Liver (tissue), 8 donors: ENCODE measurements at regions not wholly inside any gene's neighbourhood (a gene's known extent, or its start where the extent isn't known, plus 50 kb on each side); places are given as distances from the start of the nearest gene placed in this dataset.

ENCODE experiments used
- DNase-seq: peaks from one replicate; pipeline ENCODE4 v3.0.0-alpha.2; 2017; ENCODE audit warnings: low spot score
- H3K27ac ChIP-seq, 2 donors: one replicate each; pipeline ENCODE4 v1.7.0; 2013; ENCODE audit warnings: inconsistent platforms in 2 of 2, low read length in 2 of 2, control low read depth in 1 of 2, low read depth in 1 of 2, mild to moderate bottlenecking in 1 of 2
- H3K27me3 ChIP-seq, 4 donors: one replicate each; pipeline versions ENCODE4 v1.6.1 to v1.7.0; 2013; ENCODE audit warnings: low read length in 3 of 4, inconsistent platforms in 1 of 4, mild to moderate bottlenecking in 1 of 4, moderate library complexity in 1 of 4; ENCODE audit not compliant: control insufficient read depth in 4 of 4, insufficient read depth in 4 of 4
- H3K36me3 ChIP-seq, 4 donors: one replicate each; pipeline versions ENCODE4 v1.6.1 to v1.7.0; 2013; ENCODE audit warnings: low read length in 3 of 4, mild to moderate bottlenecking in 3 of 4, low read depth in 1 of 4, moderate library complexity in 1 of 4; ENCODE audit not compliant: control insufficient read depth in 4 of 4, insufficient read depth in 3 of 4
- H3K4me1 ChIP-seq, 4 donors: one replicate each; pipeline versions ENCODE4 v1.6.1 to v1.7.0; 2013; ENCODE audit warnings: low read length in 3 of 4, mild to moderate bottlenecking in 3 of 4, moderate library complexity in 1 of 4; ENCODE audit not compliant: control insufficient read depth in 4 of 4, insufficient read depth in 4 of 4
- H3K4me3 ChIP-seq, 3 donors: one replicate each; pipeline versions ENCODE4 v1.6.1 to v1.7.0; 2013; ENCODE audit warnings: low read length in 3 of 3, control low read depth in 1 of 3, low read depth in 1 of 3, mild to moderate bottlenecking in 1 of 3
- H3K9ac ChIP-seq, 2 donors: one replicate each; pipeline ENCODE4 v1.7.0; 2013; ENCODE audit warnings: low read length in 2 of 2, mild to moderate bottlenecking in 2 of 2, moderate library complexity in 2 of 2, control low read depth in 1 of 2, low read depth in 1 of 2
- H3K9me3 ChIP-seq, 4 donors: one replicate each; pipeline versions ENCODE4 v1.6.1 to v1.7.0; 2013; ENCODE audit warnings: low read length in 3 of 4; ENCODE audit not compliant: control insufficient read depth in 4 of 4
- ATF3 ChIP-seq: IDR thresholded peaks from 2 replicates; pipeline ENCODE4 v1.6.1; 2016; ENCODE audit warnings: antibody characterized with exemption
- EGR1 ChIP-seq, 2 donors: IDR thresholded peaks; 2 replicates each; pipeline ENCODE4 v1.6.1; 2016 to 2018; ENCODE audit warnings: antibody characterized with exemption in 2 of 2, low read depth in 2 of 2
- FOXA1 ChIP-seq: IDR thresholded peaks from 2 replicates; pipeline ENCODE4 v1.6.1; 2016; ENCODE audit warnings: antibody characterized with exemption
- FOXA2 ChIP-seq: IDR thresholded peaks from 2 replicates; pipeline ENCODE4 v1.6.1; 2016; ENCODE audit warnings: antibody characterized with exemption
- GABPA ChIP-seq, 2 donors: IDR thresholded peaks in 1 of 2; conservative IDR thresholded peaks in 1 of 2; 2 replicates each; pipeline ENCODE4 v1.6.1; 2016; ENCODE audit warnings: antibody characterized with exemption in 2 of 2, mild to moderate bottlenecking in 1 of 2, moderate library complexity in 1 of 2
- HNF4A ChIP-seq, 2 donors: conservative IDR thresholded peaks; 2 replicates each; pipeline ENCODE4 v1.6.1; 2016; ENCODE audit warnings: antibody characterized with exemption in 2 of 2, mild to moderate bottlenecking in 2 of 2
- HNF4G ChIP-seq: IDR thresholded peaks from 2 replicates; pipeline ENCODE4 v1.6.1; 2016; ENCODE audit warnings: antibody characterized with exemption
- JUND ChIP-seq, 2 donors: IDR thresholded peaks; 2 replicates each; pipeline ENCODE4 v1.6.1; 2016; ENCODE audit warnings: antibody characterized with exemption in 2 of 2
- MAX ChIP-seq: IDR thresholded peaks from 2 replicates; pipeline ENCODE4 v1.6.1; 2016; ENCODE audit warnings: antibody characterized with exemption
- NR2F2 ChIP-seq: IDR thresholded peaks from 2 replicates; pipeline ENCODE4 v1.6.1; 2016; ENCODE audit warnings: antibody characterized with exemption
- RAD21 ChIP-seq, 2 donors: IDR thresholded peaks; 2 replicates each; pipeline ENCODE4 v1.6.1; 2016; ENCODE audit warnings: antibody characterized with exemption in 2 of 2, mild to moderate bottlenecking in 2 of 2
- REST ChIP-seq: IDR thresholded peaks from 2 replicates; pipeline ENCODE4 v1.6.1; 2016; ENCODE audit warnings: antibody characterized with exemption, mild to moderate bottlenecking
- RXRA ChIP-seq, 2 donors: IDR thresholded peaks; 2 replicates each; pipeline ENCODE4 v1.6.1; 2017 to 2018; ENCODE audit warnings: antibody characterized with exemption in 2 of 2, mild to moderate bottlenecking in 1 of 2
- SP1 ChIP-seq: IDR thresholded peaks from 2 replicates; pipeline ENCODE4 v1.6.1; 2018; ENCODE audit warnings: antibody characterized with exemption, mild to moderate bottlenecking
- TAF1 ChIP-seq: conservative IDR thresholded peaks from 2 replicates; pipeline ENCODE4 v1.6.1; 2016; ENCODE audit warnings: antibody characterized with exemption, mild to moderate bottlenecking
- YY1 ChIP-seq: IDR thresholded peaks from 2 replicates; pipeline ENCODE4 v1.6.1; 2016; ENCODE audit warnings: antibody characterized with exemption, mild to moderate bottlenecking
- ZBTB33 ChIP-seq: IDR thresholded peaks from 2 replicates; pipeline ENCODE4 v1.6.1; 2016; ENCODE audit warnings: antibody characterized with exemption
- WGBS: extraction: QIAGEN DNeasy Blood & Tissue Kit; methylation state at CpG from one replicate; pipeline ENCODE4 v1.1.7; 2013; 5-methylcytosine and 5-hydroxymethylcytosine counted together
- TF ChIP-seq, protein P1 (sequence below): fragments of 150-350 bp; IDR thresholded peaks from 2 replicates; pipeline ENCODE4 v1.5.1; 2017; ENCODE audit warnings: improper control_type of control experiment, low read depth, low read length; ENCODE audit not compliant: missing input control
- donor health status: healthy.
- donor health status: healthy.
- donor health status: healthy.
- donor health status: healthy.
- donor health status: healthy.

GRCh38 chr10:35723992-35724391 lies 81.9 kb upstream of the FZD8 start:
- 79% methylated on average over 5 of the region's 5 CpGs for WGBS
- H3K9me3 ChIP-seq = no peaks in the 10 kb centered on the region
- no peaks in the 10 kb centered on the region for H3K27me3 ChIP-seq
- H3K27ac ChIP-seq = no peak overlapping the region
- no peak overlapping the region for H3K4me3 ChIP-seq
- no peaks in the 10 kb centered on the region for H3K36me3 ChIP-seq
- H3K9ac ChIP-seq = no peak overlapping the region
- H3K4me1 ChIP-seq = no peaks in the 10 kb centered on the region
- TF ChIP-seq REST (no peak), ATF3 (no peak), FOXA1 (no peak), YY1 (no peak), EGR1 (IDR thresholded peaks at IDR 0.05; ENCODE audit: low read depth in 2 of 2) (no peak), FOXA2 (no peak), RXRA (IDR thresholded peaks at IDR 0.05) (no peak), RAD21 (IDR thresholded peaks at IDR 0.05) (no peak), ZBTB33 (no peak), HNF4A (conservative IDR thresholded peaks at IDR 0.05) (no peak), MAX (no peak), GABPA (IDR thresholded peaks at IDR 0.05 in 1 of 2, conservative IDR thresholded peaks at IDR 0.05 in 1 of 2) (no peak), SP1 (no peak), NR2F2 (no peak), JUND (IDR thresholded peaks at IDR 0.05) (no peak), TAF1 (no peak), HNF4G (no peak)
- TF ChIP-seq, protein P1, sequence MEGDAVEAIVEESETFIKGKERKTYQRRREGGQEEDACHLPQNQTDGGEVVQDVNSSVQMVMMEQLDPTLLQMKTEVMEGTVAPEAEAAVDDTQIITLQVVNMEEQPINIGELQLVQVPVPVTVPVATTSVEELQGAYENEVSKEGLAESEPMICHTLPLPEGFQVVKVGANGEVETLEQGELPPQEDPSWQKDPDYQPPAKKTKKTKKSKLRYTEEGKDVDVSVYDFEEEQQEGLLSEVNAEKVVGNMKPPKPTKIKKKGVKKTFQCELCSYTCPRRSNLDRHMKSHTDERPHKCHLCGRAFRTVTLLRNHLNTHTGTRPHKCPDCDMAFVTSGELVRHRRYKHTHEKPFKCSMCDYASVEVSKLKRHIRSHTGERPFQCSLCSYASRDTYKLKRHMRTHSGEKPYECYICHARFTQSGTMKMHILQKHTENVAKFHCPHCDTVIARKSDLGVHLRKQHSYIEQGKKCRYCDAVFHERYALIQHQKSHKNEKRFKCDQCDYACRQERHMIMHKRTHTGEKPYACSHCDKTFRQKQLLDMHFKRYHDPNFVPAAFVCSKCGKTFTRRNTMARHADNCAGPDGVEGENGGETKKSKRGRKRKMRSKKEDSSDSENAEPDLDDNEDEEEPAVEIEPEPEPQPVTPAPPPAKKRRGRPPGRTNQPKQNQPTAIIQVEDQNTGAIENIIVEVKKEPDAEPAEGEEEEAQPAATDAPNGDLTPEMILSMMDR = no peak
- DNase-seq = no peak

DNA sequence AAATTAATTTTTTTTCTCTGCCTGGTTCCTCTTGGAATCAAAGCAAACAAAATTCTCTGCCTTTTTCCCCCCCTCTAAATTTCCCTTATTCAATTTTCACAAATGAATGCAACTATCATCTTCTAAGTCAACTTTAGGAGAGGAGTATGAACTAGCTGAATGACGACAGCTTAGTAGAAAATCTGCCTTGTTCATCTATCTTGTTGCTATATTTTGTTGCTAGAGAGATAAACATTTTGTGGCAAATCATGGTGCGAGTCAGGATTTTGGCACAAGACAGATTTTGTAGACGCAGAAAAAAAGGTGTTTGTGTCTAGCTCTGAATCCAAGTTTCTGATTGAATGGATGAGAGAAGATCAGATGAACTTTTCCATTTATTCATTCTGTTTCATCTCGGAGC lies 81.0 kb upstream of the FZD8 start:
- no peaks in the 10 kb centered on the region for H3K27me3 ChIP-seq
- DNase-seq = no peak
- no peak overlapping the region for H3K27ac ChIP-seq
- H3K36me3 ChIP-seq = no peaks in the 10 kb centered on the region
- no peak for TF ChIP-seq RAD21 (IDR thresholded peaks at IDR 0.05)
- no peak for TF ChIP-seq GABPA (IDR thresholded peaks at IDR 0.05 in 1 of 2, conservative IDR thresholded peaks at IDR 0.05 in 1 of 2)
- TF ChIP-seq JUND (IDR thresholded peaks at IDR 0.05) = no peak
- TF ChIP-seq YY1 = no peak
- no peak for TF ChIP-seq REST
- no peak for TF ChIP-seq EGR1 (IDR thresholded peaks at IDR 0.05; ENCODE audit: low read depth in 2 of 2)
- no peak for TF ChIP-seq TAF1
- TF ChIP-seq FOXA1 = no peak
- no peak for TF ChIP-seq SP1
- no peak for TF ChIP-seq ZBTB33
- no peak for TF ChIP-seq HNF4A (conservative IDR thresholded peaks at IDR 0.05)
- no peak overlapping the region for H3K9ac ChIP-seq
- H3K4me3 ChIP-seq = no peak overlapping the region
- no peaks in the 10 kb centered on the region for H3K9me3 ChIP-seq
- 87% methylated on average over 4 of the region's 4 CpGs for WGBS
- H3K4me1 ChIP-seq = no peaks in the 10 kb centered on the region
